HUES6 (cell line): ENCODE measurements at regions not wholly inside any gene's neighbourhood (a gene's known extent, or its start where the extent isn't known, plus 50 kb on each side); places are given as distances from the start of the nearest gene placed in this dataset.

Source experiments
- H3K27ac ChIP-seq: 2 replicates; pipeline ENCODE4 v1.7.0; 2013; ENCODE audit warnings: low read depth, mild to moderate bottlenecking, low read length, inconsistent platforms
- H3K27me3 ChIP-seq: 2 replicates; pipeline ENCODE4 v1.6.1; 2013; ENCODE audit warnings: low read length; ENCODE audit not compliant: control insufficient read depth, insufficient read depth
- H3K36me3 ChIP-seq: 2 replicates; pipeline ENCODE4 v1.6.1; 2013; ENCODE audit warnings: low read length; ENCODE audit not compliant: control insufficient read depth, insufficient read depth
- H3K4me1 ChIP-seq: 2 replicates; pipeline ENCODE4 v1.6.1; 2013; ENCODE audit warnings: low read length; ENCODE audit not compliant: control insufficient read depth, insufficient read depth
- H3K4me3 ChIP-seq: 2 replicates; pipeline ENCODE4 v1.5.1; 2013; ENCODE audit warnings: low read depth, low read length
- H3K9ac ChIP-seq: one replicate; pipeline ENCODE4 v1.6.1; 2013; ENCODE audit warnings: mild to moderate bottlenecking, low read length
- H3K9me3 ChIP-seq: 2 replicates; pipeline ENCODE4 v1.6.1; 2013; ENCODE audit warnings: low read depth, low read length; ENCODE audit not compliant: control insufficient read depth, insufficient read depth

- no peak overlapping the region for H3K27ac ChIP-seq
- no peaks in the 10 kb centered on the region for H3K36me3 ChIP-seq
Observed at GRCh38 chr6:19336579-19336978, 500.6 kb upstream of the ID4 start.

DNA sequence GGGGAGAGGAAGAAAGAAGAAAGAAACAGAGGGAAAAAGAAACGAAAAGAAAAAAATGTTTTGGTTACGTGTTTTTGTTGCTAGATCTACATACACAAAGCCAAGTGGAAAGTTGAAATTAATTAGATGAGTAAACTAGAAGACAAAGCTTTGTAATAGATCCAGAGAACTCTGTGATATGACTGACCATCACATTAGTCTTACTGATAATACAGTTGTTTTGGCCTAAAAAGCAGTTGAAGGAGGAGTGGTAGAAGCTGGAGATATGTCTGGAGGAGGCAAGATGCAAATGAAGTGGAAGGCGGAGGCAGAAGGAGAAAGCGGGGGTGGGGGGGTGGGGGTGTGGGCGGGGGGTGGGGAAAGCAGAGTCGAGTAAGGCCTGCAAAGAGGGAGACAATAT, 500.1 kb upstream of the ID4 start:
- Histone ChIP-seq H3K9ac (no peak overlapping the region), H3K9me3 (no peaks in the 10 kb centered on the region), H3K4me1 (peaks cover 8% of the 10 kb centered on the region), H3K27me3 (no peaks in the 10 kb centered on the region), H3K4me3 (no peak overlapping the region), H3K27ac (no peak overlapping the region), H3K36me3 (no peaks in the 10 kb centered on the region)

More at GRCh38 chr6:19336579-19336978, 500.6 kb upstream of the ID4 start:
- Histone ChIP-seq H3K9ac (no peak overlapping the region), H3K9me3 (no peaks in the 10 kb centered on the region), H3K4me1 (peaks cover 5% of the 10 kb centered on the region), H3K27me3 (no peaks in the 10 kb centered on the region), H3K4me3 (no peak overlapping the region)

GRCh38 chr6:19342616-19343015, 494.6 kb upstream of the ID4 start:
- no peaks in the 10 kb centered on the region for H3K27me3 ChIP-seq
- no peak overlapping the region for H3K9ac ChIP-seq
- H3K27ac ChIP-seq: no peak overlapping the region
- H3K36me3 ChIP-seq: no peaks in the 10 kb centered on the region
- no peak overlapping the region for H3K4me3 ChIP-seq
- H3K4me1 ChIP-seq: peaks cover 3% of the 10 kb centered on the region; the same call in 1 of the 2 replicates
- no peaks in the 10 kb centered on the region; the same call in 1 of the 2 replicates for H3K9me3 ChIP-seq

GRCh38 chr6:19349429-19349828, 487.7 kb upstream of the ID4 start:
- H3K27me3 ChIP-seq: no peaks in the 10 kb centered on the region
- no peaks in the 10 kb centered on the region for H3K4me1 ChIP-seq
- no peak overlapping the region for H3K27ac ChIP-seq

DNA sequence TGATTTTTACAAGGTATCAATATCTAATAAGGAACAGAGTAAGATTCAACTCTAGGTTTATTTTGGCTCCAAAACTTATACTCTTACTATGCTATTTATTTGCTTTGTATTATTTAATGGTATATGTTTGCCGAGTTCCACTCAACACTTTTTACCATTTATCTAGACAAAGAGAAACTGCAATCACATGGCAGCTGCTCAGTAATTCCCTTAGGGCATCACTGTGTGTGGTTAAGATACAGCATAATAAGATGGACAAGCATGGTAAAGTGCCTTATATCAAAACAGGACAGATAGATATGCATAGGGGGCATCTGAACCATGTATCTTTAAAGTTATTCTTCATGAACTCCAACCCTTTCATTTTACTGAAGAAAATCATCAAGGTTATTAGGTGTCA, 483.0 kb upstream of the ID4 start:
- Histone ChIP-seq H3K27me3 (no peaks in the 10 kb centered on the region), H3K9ac (no peak overlapping the region), H3K36me3 (no peaks in the 10 kb centered on the region), H3K4me3 (no peak overlapping the region), H3K9me3 (peaks cover 5% of the 10 kb centered on the region), H3K4me1 (peaks cover 7% of the 10 kb centered on the region; the same call in 1 of the 2 replicates), H3K27ac (no peak overlapping the region)

More at GRCh38 chr6:19349429-19349828, 487.7 kb upstream of the ID4 start:
- Histone ChIP-seq H3K4me3 (no peak overlapping the region), H3K9ac (no peak overlapping the region), H3K36me3 (no peaks in the 10 kb centered on the region), H3K9me3 (peaks cover 7% of the 10 kb centered on the region)

- no peak overlapping the region for H3K4me3 ChIP-seq
- no peak overlapping the region for H3K27ac ChIP-seq
- H3K27me3 ChIP-seq: no peaks in the 10 kb centered on the region
- no peaks in the 10 kb centered on the region for H3K9me3 ChIP-seq
- H3K9ac ChIP-seq: no peak overlapping the region
- H3K4me1 ChIP-seq: peaks cover 7% of the 10 kb centered on the region; the same call in 1 of the 2 replicates
- H3K36me3 ChIP-seq: no peaks in the 10 kb centered on the region
Observed at GRCh38 chr6:19356692-19357091, 480.5 kb upstream of the ID4 start.

DNA sequence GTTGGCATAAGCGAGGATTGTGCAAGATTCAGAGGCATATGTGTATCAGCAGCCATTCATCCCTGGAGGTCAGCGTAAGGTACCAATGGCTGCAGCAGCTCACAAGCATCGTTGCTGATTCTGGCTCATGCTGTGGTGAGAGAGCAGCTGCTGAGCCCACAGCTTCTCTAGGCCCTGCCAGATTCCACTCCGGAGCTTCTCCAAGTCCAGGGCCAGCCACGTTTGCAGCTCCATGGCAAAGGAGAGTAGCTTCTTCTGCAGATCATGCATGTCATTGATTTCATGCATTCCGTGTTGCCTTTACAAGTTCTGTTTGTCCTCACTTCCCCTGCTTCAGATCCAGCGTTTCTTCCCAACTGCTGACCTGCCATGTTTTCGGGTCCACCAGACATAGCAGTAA, 474.8 kb upstream of the ID4 start:
- Histone ChIP-seq H3K27ac (no peak overlapping the region), H3K9ac (no peak overlapping the region), H3K36me3 (no peaks in the 10 kb centered on the region), H3K27me3 (no peaks in the 10 kb centered on the region), H3K9me3 (0 out of 2 replicates have a peak, but pooled peaks cover 2% of the 10 kb centered on the region), H3K4me3 (no peak overlapping the region), H3K4me1 (no peaks in the 10 kb centered on the region)

GRCh38 chr6:19368511-19368910, 468.7 kb upstream of the ID4 start:
- Histone ChIP-seq H3K9me3 (peaks cover 5% of the 10 kb centered on the region; the same call in 1 of the 2 replicates), H3K4me3 (no peak overlapping the region), H3K27ac (no peak overlapping the region), H3K27me3 (no peaks in the 10 kb centered on the region), H3K9ac (no peak overlapping the region), H3K4me1 (peaks cover 9% of the 10 kb centered on the region; the same call in 1 of the 2 replicates), H3K36me3 (no peaks in the 10 kb centered on the region)

DNA sequence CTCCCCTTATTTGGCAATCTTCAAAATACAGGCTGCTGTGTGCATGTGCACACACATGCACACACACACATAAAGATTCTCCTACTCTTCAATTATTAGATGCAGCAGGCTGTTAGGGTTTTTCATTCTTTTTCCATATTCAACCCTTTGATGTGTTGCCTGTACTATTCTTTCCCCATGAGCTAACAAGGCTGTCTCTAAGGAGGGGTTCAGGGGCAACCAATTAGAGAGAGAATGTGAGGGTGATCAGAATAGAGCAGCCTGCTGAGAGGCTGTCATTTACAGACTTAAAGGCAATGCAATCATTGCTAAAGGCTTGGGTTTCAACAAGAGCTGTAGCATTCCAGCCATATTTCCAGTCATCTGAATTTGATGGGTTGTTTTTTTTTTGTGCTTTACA, 467.4 kb upstream of the ID4 start:
- no peak overlapping the region for H3K9ac ChIP-seq
- H3K4me3 ChIP-seq: no peak overlapping the region
- peaks cover 4% of the 10 kb centered on the region; the same call in 1 of the 2 replicates for H3K9me3 ChIP-seq
- no peak overlapping the region for H3K27ac ChIP-seq
- H3K4me1 ChIP-seq: peaks cover 9% of the 10 kb centered on the region; the same call in 1 of the 2 replicates
- H3K27me3 ChIP-seq: no peaks in the 10 kb centered on the region
- no peaks in the 10 kb centered on the region for H3K36me3 ChIP-seq

GRCh38 chr6:19370831-19371230, 466.3 kb upstream of the ID4 start:
- Histone ChIP-seq H3K4me1 (peaks cover 9% of the 10 kb centered on the region; the same call in 1 of the 2 replicates), H3K27ac (no peak overlapping the region), H3K9me3 (peaks cover 4% of the 10 kb centered on the region; the same call in 1 of the 2 replicates), H3K27me3 (no peaks in the 10 kb centered on the region), H3K4me3 (no peak overlapping the region), H3K9ac (no peak overlapping the region), H3K36me3 (no peaks in the 10 kb centered on the region)

DNA sequence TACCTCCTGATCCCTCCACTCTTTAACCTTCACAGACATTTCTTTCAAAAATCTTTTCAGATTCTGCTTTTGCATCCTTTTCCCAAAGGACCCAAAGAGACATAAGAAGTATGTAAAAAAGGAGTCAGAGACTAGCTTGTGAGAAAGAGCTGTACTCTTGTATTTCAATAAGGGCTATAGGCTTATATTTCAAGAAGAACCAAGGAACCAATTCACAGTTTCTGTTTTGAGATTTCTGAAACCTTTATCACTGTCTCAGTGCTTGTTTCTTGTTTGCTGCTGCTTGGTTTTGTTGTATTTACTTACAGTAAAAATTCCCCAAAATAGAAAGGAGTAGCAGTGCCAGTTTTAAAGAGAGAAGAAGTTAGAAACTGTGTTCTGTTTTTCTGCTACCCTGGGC, 461.6 kb upstream of the ID4 start:
- no peaks in the 10 kb centered on the region for H3K9me3 ChIP-seq
- no peak overlapping the region for H3K27ac ChIP-seq
- H3K9ac ChIP-seq: no peak overlapping the region
- no peak overlapping the region for H3K4me3 ChIP-seq
- H3K27me3 ChIP-seq: no peaks in the 10 kb centered on the region
- H3K4me1 ChIP-seq: peaks cover 4% of the 10 kb centered on the region; the same call in 1 of the 2 replicates
- H3K36me3 ChIP-seq: no peaks in the 10 kb centered on the region
